ENCODE measurements at regions not wholly inside any gene's neighbourhood (a gene's known extent, or its start where the extent isn't known, plus 50 kb on each side); places are given as distances from the start of the nearest gene placed in this dataset.

- no peak for TF ChIP-seq MTA3 (IDR thresholded peaks at IDR 0.05; ENCODE audit: borderline replicate concordance, low read length)
- no peak for TF ChIP-seq HDGF (IDR thresholded peaks at IDR 0.05)
- TF ChIP-seq IKZF1 (conservative IDR thresholded peaks at IDR 0.05): no peak
- TF ChIP-seq BMI1 (IDR thresholded peaks at IDR 0.05; ENCODE audit: borderline replicate concordance): no peak
- TF ChIP-seq ZBED1 (IDR thresholded peaks at IDR 0.05; ENCODE audit: borderline replicate concordance): no peak
- no peak for TF ChIP-seq CTCF (IDR thresholded peaks at IDR 0.05 in 2 of 3, conservative IDR thresholded peaks at IDR 0.05 in 1 of 3; ENCODE audit: control insufficient read depth in 2 of 3, extremely low read depth in 1 of 3, insufficient read depth in 1 of 3, low read depth in 3 of 3, low read length in 3 of 3)
- TF ChIP-seq, protein P1, sequence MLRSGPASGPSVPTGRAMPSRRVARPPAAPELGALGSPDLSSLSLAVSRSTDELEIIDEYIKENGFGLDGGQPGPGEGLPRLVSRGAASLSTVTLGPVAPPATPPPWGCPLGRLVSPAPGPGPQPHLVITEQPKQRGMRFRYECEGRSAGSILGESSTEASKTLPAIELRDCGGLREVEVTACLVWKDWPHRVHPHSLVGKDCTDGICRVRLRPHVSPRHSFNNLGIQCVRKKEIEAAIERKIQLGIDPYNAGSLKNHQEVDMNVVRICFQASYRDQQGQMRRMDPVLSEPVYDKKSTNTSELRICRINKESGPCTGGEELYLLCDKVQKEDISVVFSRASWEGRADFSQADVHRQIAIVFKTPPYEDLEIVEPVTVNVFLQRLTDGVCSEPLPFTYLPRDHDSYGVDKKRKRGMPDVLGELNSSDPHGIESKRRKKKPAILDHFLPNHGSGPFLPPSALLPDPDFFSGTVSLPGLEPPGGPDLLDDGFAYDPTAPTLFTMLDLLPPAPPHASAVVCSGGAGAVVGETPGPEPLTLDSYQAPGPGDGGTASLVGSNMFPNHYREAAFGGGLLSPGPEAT (IDR thresholded peaks at IDR 0.05; ENCODE audit: low read depth): no peak
- TF ChIP-seq EZH2 (IDR thresholded peaks at IDR 0.05; ENCODE audit: borderline replicate concordance, control insufficient read depth, low read depth, low read length): no peak
- no peak for TF ChIP-seq TCF3 (IDR thresholded peaks at IDR 0.05; ENCODE audit: borderline replicate concordance, insufficient read depth, low read depth, low read length)
- no peak for TF ChIP-seq MEF2A (IDR thresholded peaks at IDR 0.05; ENCODE audit: insufficient read depth, low read depth, low read length)
- no peak for TF ChIP-seq ZNF274 (IDR thresholded peaks at IDR 0.05; ENCODE audit: insufficient read depth, insufficient read length)
- TF ChIP-seq BCLAF1 (IDR thresholded peaks at IDR 0.05): no peak
- no peak for TF ChIP-seq NFIC (IDR thresholded peaks at IDR 0.05; ENCODE audit: low read depth, low read length)
These were observed 837.6 kb downstream of the HACE1 start for GRCh38 chr6:104022126-104022525.
